ENCODE measurements at regions not wholly inside any gene's neighbourhood (a gene's known extent, or its start where the extent isn't known, plus 50 kb on each side); places are given as distances from the start of the nearest gene placed in this dataset.
A peak's percentile ranks its signal among the peaks of the same experiment; 100 is the strongest.

DNA sequence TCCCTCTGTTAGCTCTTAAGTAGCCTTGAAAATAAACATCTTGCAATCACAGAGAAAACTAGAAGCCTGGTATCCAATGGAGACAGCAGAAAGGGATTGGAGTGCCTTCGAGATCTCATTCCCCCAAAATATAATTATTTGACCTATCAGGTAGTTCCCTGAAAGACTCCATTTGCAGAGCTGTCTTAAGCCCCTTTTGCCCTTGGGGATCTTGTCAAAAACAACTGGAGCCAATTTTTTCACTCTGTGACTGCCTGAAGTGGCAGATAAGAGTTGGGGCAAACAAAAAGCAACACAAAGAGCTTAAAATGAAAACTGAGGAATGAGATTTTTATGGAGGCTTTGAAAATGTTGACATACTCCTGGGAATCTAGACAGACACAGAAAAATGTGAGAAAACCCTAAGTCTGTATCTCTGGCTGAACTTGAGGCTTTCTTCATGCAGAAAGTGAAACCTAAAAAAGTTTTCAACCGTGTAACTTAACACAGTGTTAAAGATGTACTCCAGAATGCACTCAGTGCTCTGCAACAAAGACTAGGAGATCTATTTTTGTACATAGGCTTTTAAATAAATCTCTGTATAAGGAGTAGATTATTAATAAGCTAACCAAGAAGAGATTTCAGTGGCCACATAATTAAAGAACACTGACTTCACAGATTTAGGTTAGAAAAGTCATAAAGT lies 971.1 kb upstream of the MAN1A1 start:
- no peak overlapping the region for H2BK12ac ChIP-seq (ENCODE audit: low read depth, low read length)
- no peaks in the 10 kb centered on the region for H3K23me2 ChIP-seq (ENCODE audit: low read depth, low read length)
- H3K27ac ChIP-seq (ENCODE audit: low read depth, low read length): no peak overlapping the region
- WGBS, 2 experiments (ENCODE audit: extremely low coverage in 1 of 2, insufficient coverage in 1 of 2, insufficient read length in 1 of 2, insufficient replicate concordance in 2 of 2, low coverage in 1 of 2, low lambda C conversion rate in 2 of 2, missing lambda C conversion rate in 1 of 2): 93% methylated on average over 2 of the region's 2 CpGs; no CpG with 5 or more reads in 1 of the 2 experiments
- H2AFZ ChIP-seq (ENCODE audit: low read length): peak overlapping the region; percentile 64; the same call in 1 of the 2 replicates
- no peaks in the 10 kb centered on the region for H3K27me3 ChIP-seq (replicated peaks in 1 of 4; ENCODE audit: control insufficient read depth in 3 of 4, extremely low read depth in 1 of 4, insufficient read depth in 3 of 4, low read length in 3 of 4)
- H4K5ac ChIP-seq (ENCODE audit: insufficient read length, low read depth, low read length): no peak overlapping the region
- H2BK120ac ChIP-seq (replicated peaks; ENCODE audit: low read depth, low read length): no peak overlapping the region
- H3K4me1 ChIP-seq (replicated peaks in 1 of 4; ENCODE audit: control insufficient read depth in 3 of 4, insufficient read depth in 4 of 4, low read length in 3 of 4): no peaks in the 10 kb centered on the region
- H3K4me2 ChIP-seq (ENCODE audit: insufficient read depth in 1 of 2, low read depth in 2 of 2, low read length in 2 of 2): no peak overlapping the region
- H3K14ac ChIP-seq (ENCODE audit: insufficient read length): no peak overlapping the region
- FAIRE-seq: no peak
- no peak for DNase-seq (ENCODE audit: low read depth in 1 of 2, low spot score in 2 of 2)
- no peak overlapping the region for H2BK20ac ChIP-seq (ENCODE audit: low read length)
- H2BK5ac ChIP-seq (ENCODE audit: low read depth, low read length): no peak overlapping the region
- no peak overlapping the region for H2BK15ac ChIP-seq (ENCODE audit: low read length)
- H4K20me1 ChIP-seq (replicated peaks in 1 of 2; ENCODE audit: control insufficient read depth in 1 of 2, insufficient read depth in 2 of 2, low read length in 2 of 2): no peaks in the 10 kb centered on the region
- no peak overlapping the region for H2AK5ac ChIP-seq (ENCODE audit: low read depth, low read length)
- no peaks in the 10 kb centered on the region for H3K79me1 ChIP-seq (ENCODE audit: low read depth, low read length)
- H3K36me3 ChIP-seq (ENCODE audit: control insufficient read depth in 2 of 4, insufficient read depth in 4 of 4, low read length in 3 of 4): no peaks in the 10 kb centered on the region
- no peak overlapping the region for H4K91ac ChIP-seq (replicated peaks; ENCODE audit: insufficient read length, low read length)
- CTCF ChIA-PET (ENCODE audit: partially characterized antibody): no interaction called here
- H4K8ac ChIP-seq (ENCODE audit: extremely low read depth, insufficient read depth, low read length): no peak overlapping the region
- H3K56ac ChIP-seq (replicated peaks; ENCODE audit: insufficient read length, low read depth, low read length): no peak overlapping the region
- no peak overlapping the region for H3K9ac ChIP-seq (replicated peaks in 1 of 4; ENCODE audit: extremely low read depth in 1 of 4, low read depth in 3 of 4, low read length in 3 of 4)
- H3K79me2 ChIP-seq (ENCODE audit: control insufficient read depth in 1 of 2, insufficient read depth in 2 of 2, low read length in 2 of 2): no peaks in the 10 kb centered on the region
- no peak overlapping the region for H3K18ac ChIP-seq (ENCODE audit: extremely low read depth, low read length)
- no peaks in the 10 kb centered on the region for H3K9me3 ChIP-seq (ENCODE audit: insufficient read depth in 2 of 2, low read depth in 1 of 2, low read length in 1 of 2)
- POLR2A ChIA-PET (ENCODE audit: partially characterized antibody): no interaction called here
- no peak overlapping the region for H3K23ac ChIP-seq (ENCODE audit: insufficient read length)
- H3K4me3 ChIP-seq (ENCODE audit: extremely low read depth in 1 of 4, insufficient read depth in 2 of 4, low read depth in 3 of 4, low read length in 4 of 4): no peak overlapping the region
- H3K4ac ChIP-seq (replicated peaks; ENCODE audit: insufficient read length, low read depth, low read length): no peak overlapping the region
- TF ChIP-seq CEBPB (IDR thresholded peaks at IDR 0.05; ENCODE audit: low read depth, low read length) (no peak), KDM4A (IDR thresholded peaks at IDR 0.05; ENCODE audit: low read depth, low read length, severe bottlenecking) (no peak)
